ENCODE measurements at regions not wholly inside any gene's neighbourhood (a gene's known extent, or its start where the extent isn't known, plus 50 kb on each side); places are given as distances from the start of the nearest gene placed in this dataset.
"Not testable (repeated sequence)": the region's sequence is repeated elsewhere in the genome, so short reads cannot be mapped to it uniquely, and the experiment has no call there.

- TF ChIP-seq CTCF (IDR thresholded peaks at IDR 0.05; ENCODE audit: insufficient read depth, low read length, poor library complexity, severe bottlenecking); EZH2phosphoT487 (conservative IDR thresholded peaks at IDR 0.05; ENCODE audit: low read length): not testable (repeated sequence)
These were observed 152.6 kb downstream of the NPIPB11 start for GRCh38 chr16:29253716-29254590.
